PC-3 (cell line): ENCODE measurements at regions not wholly inside any gene's neighbourhood (a gene's known extent, or its start where the extent isn't known, plus 50 kb on each side); places are given as distances from the start of the nearest gene placed in this dataset.

ENCODE experiments used
- CTCF ChIP-seq: fragments of 300-600 bp; sonication (generic); conservative IDR thresholded peaks from 2 replicates; pipeline ENCODE4 v1.5.1; 2017; ENCODE audit warnings: antibody characterized with exemption, low read depth, mild to moderate bottlenecking, low read length
- EZH2 ChIP-seq: fragments of 300-600 bp; sonication (generic); IDR thresholded peaks from one replicate; pipeline ENCODE4 v1.6.1; 2017; ENCODE audit warnings: antibody characterized with exemption, mild to moderate bottlenecking, low read length; ENCODE audit not compliant: unreplicated experiment

- TF ChIP-seq CTCF (no peak), EZH2 (no peak)
Observed at GRCh38 chr5:27832886-27833285, 794.5 kb upstream of the CDH9 start.
